HFFc6 (cell line): ENCODE measurements at regions not wholly inside any gene's neighbourhood (a gene's known extent, or its start where the extent isn't known, plus 50 kb on each side); places are given as distances from the start of the nearest gene placed in this dataset.

Experiments used
- DNase-seq: peaks from one replicate; pipeline ENCODE4 v3.0.0-alpha.2; 2018
- H3K27ac Mint-ChIP-seq: 2 replicates; pipeline ENCODE4 v1.8.0; 2020; ENCODE audit warnings: mild to moderate bottlenecking, mixed read lengths
- H3K27me3 Mint-ChIP-seq: 2 replicates; pipeline ENCODE4 v1.8.0; 2021; ENCODE audit warnings: mild to moderate bottlenecking, moderate library complexity, mixed read lengths; ENCODE audit not compliant: insufficient read depth
- H3K36me3 Mint-ChIP-seq: 2 replicates; pipeline ENCODE4 v1.8.0; 2021; ENCODE audit warnings: low read depth, mixed read lengths
- H3K4me1 Mint-ChIP-seq: 2 replicates; pipeline ENCODE4 v1.8.0; 2020; ENCODE audit warnings: low read depth, mixed read lengths
- H3K4me3 Mint-ChIP-seq: 2 replicates; pipeline ENCODE4 v1.8.0; 2020; ENCODE audit warnings: mild to moderate bottlenecking, moderate library complexity, mixed read lengths
- H3K9me3 Mint-ChIP-seq: 2 replicates; pipeline ENCODE4 v1.8.0; 2020; ENCODE audit warnings: mild to moderate bottlenecking, mixed read lengths
- CTCF ChIP-seq: fragments of 200-600 bp; sonication (generic); IDR thresholded peaks from 2 replicates; pipeline ENCODE4 v1.5.0; 2021; ENCODE audit warnings: antibody characterized with exemption, mild to moderate bottlenecking

- no peak overlapping the region for H3K4me3 Mint-ChIP-seq
- H3K27ac Mint-ChIP-seq: no peak overlapping the region
- peaks cover 15% of the 10 kb centered on the region for H3K9me3 Mint-ChIP-seq
- peaks cover 2% of the 10 kb centered on the region; the same call in 1 of the 2 replicates for H3K27me3 Mint-ChIP-seq
- no peak for DNase-seq
- no peaks in the 10 kb centered on the region for H3K4me1 Mint-ChIP-seq
- H3K36me3 Mint-ChIP-seq: no peaks in the 10 kb centered on the region
- TF ChIP-seq CTCF: no peak
Observed at GRCh38 chr20:60354024-60354580, 395.9 kb downstream of the CDH26 start.

- peaks cover 5% of the 10 kb centered on the region for H3K27me3 Mint-ChIP-seq
- no peaks in the 10 kb centered on the region for H3K9me3 Mint-ChIP-seq
- no peak overlapping the region for H3K27ac Mint-ChIP-seq
- no peak overlapping the region for H3K4me3 Mint-ChIP-seq
- no peak for DNase-seq
- H3K36me3 Mint-ChIP-seq: no peaks in the 10 kb centered on the region
- H3K4me1 Mint-ChIP-seq: no peaks in the 10 kb centered on the region; the same call in 1 of the 2 replicates
- TF ChIP-seq CTCF: no peak
Observed at GRCh38 chr20:60358101-60358500, 399.9 kb downstream of the CDH26 start.

- TF ChIP-seq CTCF: no peak
- no peak overlapping the region for H3K27ac Mint-ChIP-seq
- H3K4me1 Mint-ChIP-seq: no peaks in the 10 kb centered on the region; the same call in 1 of the 2 replicates
- H3K27me3 Mint-ChIP-seq: peaks cover 4% of the 10 kb centered on the region
- H3K4me3 Mint-ChIP-seq: no peak overlapping the region
- no peaks in the 10 kb centered on the region for H3K36me3 Mint-ChIP-seq
- no peaks in the 10 kb centered on the region for H3K9me3 Mint-ChIP-seq
- DNase-seq: no peak
Observed at GRCh38 chr20:60359010-60359409, 400.8 kb downstream of the CDH26 start.

- no peak for DNase-seq
- no peak overlapping the region for H3K27ac Mint-ChIP-seq
- no peaks in the 10 kb centered on the region; the same call in 1 of the 2 replicates for H3K4me1 Mint-ChIP-seq
Observed at GRCh38 chr20:60361761-60362395, 403.7 kb downstream of the CDH26 start.

GRCh38 chr20:60362531-60362930, 404.3 kb downstream of the CDH26 start:
- peaks cover 6% of the 10 kb centered on the region for H3K27me3 Mint-ChIP-seq
- H3K4me3 Mint-ChIP-seq: no peak overlapping the region
- no peak for DNase-seq
- H3K4me1 Mint-ChIP-seq: no peaks in the 10 kb centered on the region; the same call in 1 of the 2 replicates
- no peak overlapping the region for H3K27ac Mint-ChIP-seq
- no peaks in the 10 kb centered on the region for H3K9me3 Mint-ChIP-seq
- no peaks in the 10 kb centered on the region for H3K36me3 Mint-ChIP-seq
- TF ChIP-seq CTCF: no peak

More at GRCh38 chr20:60361761-60362395, 403.7 kb downstream of the CDH26 start:
- H3K36me3 Mint-ChIP-seq: no peaks in the 10 kb centered on the region
- no peak overlapping the region for H3K4me3 Mint-ChIP-seq
- no peak for TF ChIP-seq CTCF
- no peaks in the 10 kb centered on the region for H3K9me3 Mint-ChIP-seq
- peaks cover 6% of the 10 kb centered on the region for H3K27me3 Mint-ChIP-seq
